NT2/D1 (cell line): ENCODE measurements at regions not wholly inside any gene's neighbourhood (a gene's known extent, or its start where the extent isn't known, plus 50 kb on each side); places are given as distances from the start of the nearest gene placed in this dataset.
"Not testable (repeated sequence)": the region's sequence is repeated elsewhere in the genome, so short reads cannot be mapped to it uniquely, and the experiment has no call there.

Source experiments
- DNase-seq: peaks from one replicate; pipeline ENCODE4 v3.0.0-alpha.2; 2011; ENCODE audit warnings: low read depth, low spot score
- H3K27me3 ChIP-seq: 2 replicates; pipeline ENCODE4 v1.6.0; 2011; ENCODE audit warnings: mild to moderate bottlenecking; ENCODE audit not compliant: insufficient read length, insufficient read depth
- H3K36me3 ChIP-seq: 2 replicates; pipeline ENCODE4 v1.6.1; 2011; ENCODE audit warnings: mild to moderate bottlenecking, low read length, mixed read lengths; ENCODE audit not compliant: insufficient read depth, insufficient read length
- H3K4me1 ChIP-seq: 2 replicates; pipeline ENCODE4 v1.5.1; 2011; ENCODE audit not compliant: insufficient read depth, insufficient read length
- H3K4me3 ChIP-seq: 2 replicates; pipeline ENCODE4 v1.5.1; 2011; ENCODE audit warnings: low read depth; ENCODE audit not compliant: insufficient read length
- H3K9ac ChIP-seq: 2 replicates; pipeline ENCODE4 v1.6.0; 2011; ENCODE audit warnings: low read depth; ENCODE audit not compliant: insufficient read length
- H3K9me3 ChIP-seq: 2 replicates; pipeline ENCODE4 v1.5.1; 2011; ENCODE audit warnings: mild to moderate bottlenecking, low read length; ENCODE audit not compliant: insufficient read depth
- SUZ12 ChIP-seq: IDR thresholded peaks from 2 replicates; pipeline ENCODE4 v1.6.1; 2011; ENCODE audit not compliant: insufficient read length, insufficient read depth; ENCODE audit errors: extremely low read depth
- YY1 ChIP-seq: IDR thresholded peaks from 2 replicates; pipeline ENCODE4 v1.6.1; 2011; ENCODE audit not compliant: insufficient read length, insufficient read depth
- ZNF274 ChIP-seq: IDR thresholded peaks from 2 replicates; pipeline ENCODE4 v1.6.1; 2011; ENCODE audit warnings: mild to moderate bottlenecking, low read depth, low read length

GRCh38 chr7:68604541-68604940 lies 993.7 kb upstream of the AUTS2 start:
- no peak overlapping the region for H3K4me3 ChIP-seq
- no peak for DNase-seq
- peaks cover 20% of the 10 kb centered on the region for H3K9me3 ChIP-seq
- no peaks in the 10 kb centered on the region for H3K27me3 ChIP-seq
- H3K36me3 ChIP-seq, result no peaks in the 10 kb centered on the region
- TF ChIP-seq ZNF274, result no peak
- H3K9ac ChIP-seq, result no peak overlapping the region
- H3K4me1 ChIP-seq, result no peaks in the 10 kb centered on the region

- H3K4me1 ChIP-seq, result no peaks in the 10 kb centered on the region
- H3K4me3 ChIP-seq, result no peak overlapping the region
- H3K36me3 ChIP-seq, result no peaks in the 10 kb centered on the region
- DNase-seq, result no peak
- H3K27me3 ChIP-seq, result no peaks in the 10 kb centered on the region
- TF ChIP-seq YY1 (no peak), SUZ12 (no peak), ZNF274 (no peak)
- H3K9ac ChIP-seq, result no peak overlapping the region
- peaks cover 20% of the 10 kb centered on the region for H3K9me3 ChIP-seq
Measured at GRCh38 chr7:68610701-68611100, 987.6 kb upstream of the AUTS2 start.

GRCh38 chr7:68613405-68613804 lies 984.9 kb upstream of the AUTS2 start:
- peaks cover 10% of the 10 kb centered on the region for H3K9me3 ChIP-seq
- no peak overlapping the region for H3K4me3 ChIP-seq
- H3K36me3 ChIP-seq, result no peaks in the 10 kb centered on the region
- TF ChIP-seq SUZ12, result no peak
- TF ChIP-seq ZNF274, result no peak
- no peak for TF ChIP-seq YY1
- H3K9ac ChIP-seq, result no peak overlapping the region
- no peak for DNase-seq
- no peaks in the 10 kb centered on the region for H3K27me3 ChIP-seq
- H3K4me1 ChIP-seq, result no peaks in the 10 kb centered on the region

- H3K4me1 ChIP-seq, result no peaks in the 10 kb centered on the region
- TF ChIP-seq SUZ12 (no peak), YY1 (no peak), ZNF274 (no peak)
- no peak overlapping the region for H3K4me3 ChIP-seq
- H3K9ac ChIP-seq, result no peak overlapping the region
- no peaks in the 10 kb centered on the region for H3K27me3 ChIP-seq
- H3K36me3 ChIP-seq, result no peaks in the 10 kb centered on the region
- H3K9me3 ChIP-seq, result peaks cover 5% of the 10 kb centered on the region
- no peak for DNase-seq
Measured at GRCh38 chr7:68613897-68614296, 984.4 kb upstream of the AUTS2 start.

GRCh38 chr7:68619526-68619925 lies 978.7 kb upstream of the AUTS2 start:
- DNase-seq, result no peak
- no peak overlapping the region for H3K4me3 ChIP-seq
- H3K9me3 ChIP-seq, result no peaks in the 10 kb centered on the region
- no peaks in the 10 kb centered on the region for H3K4me1 ChIP-seq
- no peaks in the 10 kb centered on the region for H3K36me3 ChIP-seq
- TF ChIP-seq SUZ12 (no peak), YY1 (no peak), ZNF274 (no peak)
- H3K9ac ChIP-seq, result no peak overlapping the region
- no peaks in the 10 kb centered on the region for H3K27me3 ChIP-seq

- Histone ChIP-seq H3K4me1 (no peaks in the 10 kb centered on the region), H3K9ac (no peak overlapping the region), H3K4me3 (no peak overlapping the region), H3K9me3 (no peaks in the 10 kb centered on the region), H3K36me3 (no peaks in the 10 kb centered on the region), H3K27me3 (no peaks in the 10 kb centered on the region)
- TF ChIP-seq ZNF274 (no peak), SUZ12 (no peak), YY1 (no peak)
- DNase-seq, result no peak
Measured at GRCh38 chr7:68622500-68622899, 975.8 kb upstream of the AUTS2 start.

- TF ChIP-seq SUZ12 (no peak), ZNF274 (no peak), YY1 (no peak)
- DNase-seq, result no peak
- Histone ChIP-seq H3K27me3 (no peaks in the 10 kb centered on the region), H3K9ac (no peak overlapping the region), H3K4me3 (no peak overlapping the region), H3K36me3 (no peaks in the 10 kb centered on the region), H3K9me3 (no peaks in the 10 kb centered on the region), H3K4me1 (no peaks in the 10 kb centered on the region)
Measured at GRCh38 chr7:68623030-68623429, 975.2 kb upstream of the AUTS2 start.

- H3K4me1 ChIP-seq, result no peaks in the 10 kb centered on the region
- no peaks in the 10 kb centered on the region for H3K9me3 ChIP-seq
- TF ChIP-seq YY1, result no peak
- no peak for TF ChIP-seq SUZ12
- TF ChIP-seq ZNF274, result no peak
- no peaks in the 10 kb centered on the region for H3K27me3 ChIP-seq
- H3K4me3 ChIP-seq, result no peak overlapping the region
- no peak overlapping the region for H3K9ac ChIP-seq
- no peak for DNase-seq
- H3K36me3 ChIP-seq, result no peaks in the 10 kb centered on the region
Measured at GRCh38 chr7:68627247-68627864, 970.9 kb upstream of the AUTS2 start.

GRCh38 chr7:68630914-68631313 lies 967.4 kb upstream of the AUTS2 start:
- not testable (repeated sequence) for H3K27me3 ChIP-seq, H3K36me3 ChIP-seq, DNase-seq

More at GRCh38 chr7:68630914-68631313, 967.4 kb upstream of the AUTS2 start:
- H3K9me3 ChIP-seq, H3K9ac ChIP-seq, H3K4me3 ChIP-seq, H3K4me1 ChIP-seq: not testable (repeated sequence)
